Type B pancreatic cell (in vitro differentiated cells): ENCODE measurements at regions not wholly inside any gene's neighbourhood (a gene's known extent, or its start where the extent isn't known, plus 50 kb on each side); places are given as distances from the start of the nearest gene placed in this dataset.
"Not testable (repeated sequence)": the region's sequence is repeated elsewhere in the genome, so short reads cannot be mapped to it uniquely, and the experiment has no call there.

Experiments
- DNase-seq: peaks from one replicate; pipeline ENCODE4 v3.0.0; 2021; ENCODE audit warnings: mixed read lengths; ENCODE audit not compliant: unreplicated experiment; ENCODE audit errors: extremely low spot score
- H3K27ac Mint-ChIP-seq: 2 replicates; pipeline ENCODE4 v1.8.0; 2021; ENCODE audit warnings: mild to moderate bottlenecking, mixed read lengths
- H3K27me3 Mint-ChIP-seq: 2 replicates; pipeline ENCODE4 v1.8.0; 2021; ENCODE audit warnings: mixed read lengths
- H3K36me3 Mint-ChIP-seq: 2 replicates; pipeline ENCODE4 v1.8.0; 2021; ENCODE audit warnings: mixed read lengths
- H3K4me1 Mint-ChIP-seq: one replicate; pipeline ENCODE4 v1.8.0; 2021; ENCODE audit warnings: mixed read lengths; ENCODE audit not compliant: unreplicated experiment
- H3K4me3 Mint-ChIP-seq: 2 replicates; pipeline ENCODE4 v1.8.0; 2021; ENCODE audit warnings: mild to moderate bottlenecking, mixed read lengths
- H3K9me3 Mint-ChIP-seq: 2 replicates; pipeline ENCODE4 v1.8.0; 2021; ENCODE audit warnings: mixed read lengths
- TF ChIP-seq, protein P1 (sequence below): fragments of 200-600 bp; sonication (generic); conservative IDR thresholded peaks from 2 replicates; pipeline ENCODE4 v1.5.0; 2021; ENCODE audit warnings: antibody characterized with exemption, mild to moderate bottlenecking

DNA sequence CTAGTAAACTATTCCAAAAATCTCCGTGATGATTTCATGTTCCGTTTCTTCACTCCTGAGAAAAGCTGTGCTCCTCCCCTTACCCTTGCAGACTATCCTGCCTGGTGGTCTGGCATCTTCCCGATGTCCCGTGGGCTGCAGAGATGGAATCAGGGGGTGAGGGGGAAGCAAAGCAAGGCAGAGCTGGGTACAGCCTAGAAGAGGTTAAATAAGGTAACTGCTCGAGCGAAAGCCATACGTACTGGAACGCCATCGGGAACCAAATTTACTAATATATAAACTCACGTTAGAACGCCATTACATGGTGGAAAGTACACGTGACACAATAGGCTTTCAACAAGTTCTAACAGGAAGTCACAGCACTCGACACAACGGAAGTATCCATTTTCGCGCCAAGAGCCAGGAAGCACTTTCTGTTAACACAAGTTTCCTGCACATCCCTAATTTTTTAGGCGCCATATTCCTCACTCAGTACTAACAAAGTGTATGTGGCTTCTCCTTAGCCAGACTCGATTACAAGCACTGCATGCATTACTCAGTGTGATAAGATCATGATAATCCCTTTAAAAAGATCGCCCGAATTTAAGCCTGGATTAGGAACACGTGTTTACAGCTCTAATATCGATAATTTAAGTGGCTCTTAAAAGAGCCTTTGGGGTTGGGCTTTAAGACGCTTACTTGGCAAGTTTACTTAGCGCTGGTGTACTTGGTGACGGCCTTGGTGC, 101.6 kb upstream of the PRSS16 start:
- H3K36me3 Mint-ChIP-seq, result no peaks in the 10 kb centered on the region
- no peak for DNase-seq

DNA sequence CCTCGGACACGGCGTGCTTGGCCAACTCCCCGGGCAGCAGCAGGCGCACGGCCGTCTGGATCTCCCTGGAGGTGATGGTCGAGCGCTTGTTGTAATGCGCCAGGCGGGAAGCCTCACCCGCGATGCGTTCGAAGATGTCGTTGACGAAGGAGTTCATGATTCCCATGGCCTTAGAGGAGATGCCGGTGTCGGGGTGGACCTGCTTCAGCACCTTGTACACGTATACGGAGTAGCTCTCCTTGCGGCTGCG, 101.1 kb upstream of the PRSS16 start:
- not testable (repeated sequence) for H3K9me3 Mint-ChIP-seq, H3K27ac Mint-ChIP-seq, H3K4me3 Mint-ChIP-seq, H3K36me3 Mint-ChIP-seq, DNase-seq, H3K4me1 Mint-ChIP-seq, H3K27me3 Mint-ChIP-seq

More for the DNA sequence above, 101.6 kb upstream of the PRSS16 start:
- H3K4me1 Mint-ChIP-seq, result peaks cover 11% of the 10 kb centered on the region
- H3K4me3 Mint-ChIP-seq, result no peak overlapping the region
- no peaks in the 10 kb centered on the region for H3K9me3 Mint-ChIP-seq
- TF ChIP-seq, protein P1, sequence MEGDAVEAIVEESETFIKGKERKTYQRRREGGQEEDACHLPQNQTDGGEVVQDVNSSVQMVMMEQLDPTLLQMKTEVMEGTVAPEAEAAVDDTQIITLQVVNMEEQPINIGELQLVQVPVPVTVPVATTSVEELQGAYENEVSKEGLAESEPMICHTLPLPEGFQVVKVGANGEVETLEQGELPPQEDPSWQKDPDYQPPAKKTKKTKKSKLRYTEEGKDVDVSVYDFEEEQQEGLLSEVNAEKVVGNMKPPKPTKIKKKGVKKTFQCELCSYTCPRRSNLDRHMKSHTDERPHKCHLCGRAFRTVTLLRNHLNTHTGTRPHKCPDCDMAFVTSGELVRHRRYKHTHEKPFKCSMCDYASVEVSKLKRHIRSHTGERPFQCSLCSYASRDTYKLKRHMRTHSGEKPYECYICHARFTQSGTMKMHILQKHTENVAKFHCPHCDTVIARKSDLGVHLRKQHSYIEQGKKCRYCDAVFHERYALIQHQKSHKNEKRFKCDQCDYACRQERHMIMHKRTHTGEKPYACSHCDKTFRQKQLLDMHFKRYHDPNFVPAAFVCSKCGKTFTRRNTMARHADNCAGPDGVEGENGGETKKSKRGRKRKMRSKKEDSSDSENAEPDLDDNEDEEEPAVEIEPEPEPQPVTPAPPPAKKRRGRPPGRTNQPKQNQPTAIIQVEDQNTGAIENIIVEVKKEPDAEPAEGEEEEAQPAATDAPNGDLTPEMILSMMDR, result no peak
- H3K27me3 Mint-ChIP-seq, result no peaks in the 10 kb centered on the region
- no peak overlapping the region for H3K27ac Mint-ChIP-seq

DNA sequence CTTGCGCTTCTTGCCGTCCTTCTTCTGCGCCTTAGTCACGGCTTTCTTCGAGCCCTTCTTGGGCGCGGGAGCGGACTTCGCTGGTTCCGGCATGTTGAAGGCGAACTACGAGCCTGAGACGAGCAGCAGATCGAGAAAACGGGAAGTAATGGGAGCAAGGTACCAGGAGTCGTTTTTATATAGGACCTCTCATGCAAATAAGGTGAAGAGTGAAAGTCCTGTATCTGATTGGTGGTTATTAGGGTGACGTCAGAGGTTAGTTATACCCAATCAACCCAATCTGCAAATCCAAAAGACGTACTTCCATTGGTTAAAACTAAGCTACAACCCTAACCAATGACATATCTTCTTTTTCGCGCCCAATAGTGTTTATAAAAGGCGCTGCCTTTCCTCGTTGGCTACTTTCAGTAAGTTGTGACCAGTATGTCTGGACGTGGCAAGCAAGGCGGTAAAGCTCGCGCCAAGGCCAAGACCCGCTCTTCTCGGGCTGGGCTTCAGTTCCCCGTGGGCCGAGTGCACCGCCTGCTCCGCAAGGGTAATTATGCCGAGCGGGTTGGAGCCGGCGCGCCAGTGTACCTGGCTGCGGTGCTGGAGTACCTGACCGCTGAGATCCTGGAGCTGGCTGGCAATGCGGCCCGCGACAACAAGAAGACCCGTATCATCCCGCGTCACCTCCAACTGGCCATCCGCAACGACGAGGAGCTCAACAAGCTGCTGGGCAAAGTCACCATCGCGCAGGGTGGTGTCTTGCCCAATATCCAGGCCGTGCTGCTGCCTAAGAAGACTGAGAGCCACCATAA, 100.6 kb upstream of the PRSS16 start:
- Mint-ChIP-seq H3K36me3 (no peaks in the 10 kb centered on the region), H3K27me3 (no peaks in the 10 kb centered on the region), H3K4me3 (no peak overlapping the region), H3K9me3 (no peaks in the 10 kb centered on the region), H3K4me1 (peaks cover under 1% of the 10 kb centered on the region), H3K27ac (no peak overlapping the region)
- DNase-seq, result peak; percentile 84
- TF ChIP-seq, protein P1, result no peak

DNA sequence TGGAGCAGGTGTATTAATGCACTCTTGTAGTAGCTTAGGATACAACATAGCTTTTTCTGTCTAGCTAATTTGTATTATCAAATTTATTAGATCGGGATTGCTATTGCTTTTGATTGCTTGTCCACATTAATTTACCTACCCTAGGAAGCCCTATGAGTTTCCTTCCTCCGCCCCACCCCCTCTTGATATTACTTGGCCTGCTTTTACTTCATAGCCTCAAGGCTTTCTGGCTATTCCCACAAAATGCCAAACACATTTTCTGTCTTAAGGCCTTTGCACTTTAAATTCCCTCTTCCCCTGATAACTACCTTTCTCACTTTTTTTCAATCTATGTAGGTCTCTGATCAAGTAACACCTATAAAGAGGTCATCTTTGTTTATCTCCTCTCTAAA, 99.1 kb upstream of the PRSS16 start:
- no peaks in the 10 kb centered on the region for H3K9me3 Mint-ChIP-seq

DNA sequence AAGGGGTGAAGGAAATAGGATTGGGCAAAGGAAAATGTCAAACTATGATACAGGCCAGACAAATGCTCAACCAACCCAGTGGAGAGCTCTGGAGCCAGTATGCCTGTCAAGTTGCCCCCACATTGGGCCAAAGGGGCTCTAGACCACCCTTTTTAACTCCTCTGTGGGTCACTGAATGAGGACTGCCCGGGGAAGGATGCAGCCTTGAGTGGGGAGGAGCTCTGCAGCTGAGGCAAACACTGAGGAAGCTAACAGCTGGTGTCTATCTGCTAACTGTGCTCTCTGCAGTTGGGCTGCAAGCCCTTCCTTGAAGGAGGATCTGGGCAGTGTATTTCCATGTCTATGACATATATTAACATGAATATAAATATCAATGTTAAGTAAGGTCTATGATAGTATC, 98.4 kb upstream of the PRSS16 start:
- Mint-ChIP-seq H3K4me3 (peak overlapping the region; percentile 30), H3K27me3 (no peaks in the 10 kb centered on the region), H3K27ac (peak overlapping the region; percentile 24), H3K4me1 (no peaks in the 10 kb centered on the region), H3K36me3 (no peaks in the 10 kb centered on the region), H3K9me3 (no peaks in the 10 kb centered on the region)
- no peak for DNase-seq
- TF ChIP-seq, protein P1, result no peak

More for the DNA sequence above, 99.1 kb upstream of the PRSS16 start:
- Mint-ChIP-seq H3K4me1 (no peaks in the 10 kb centered on the region), H3K27ac (peak overlapping the region; percentile 24), H3K36me3 (no peaks in the 10 kb centered on the region), H3K4me3 (peak overlapping the region; percentile 55), H3K27me3 (no peaks in the 10 kb centered on the region)
- DNase-seq, result no peak
- TF ChIP-seq, protein P1, result no peak

DNA sequence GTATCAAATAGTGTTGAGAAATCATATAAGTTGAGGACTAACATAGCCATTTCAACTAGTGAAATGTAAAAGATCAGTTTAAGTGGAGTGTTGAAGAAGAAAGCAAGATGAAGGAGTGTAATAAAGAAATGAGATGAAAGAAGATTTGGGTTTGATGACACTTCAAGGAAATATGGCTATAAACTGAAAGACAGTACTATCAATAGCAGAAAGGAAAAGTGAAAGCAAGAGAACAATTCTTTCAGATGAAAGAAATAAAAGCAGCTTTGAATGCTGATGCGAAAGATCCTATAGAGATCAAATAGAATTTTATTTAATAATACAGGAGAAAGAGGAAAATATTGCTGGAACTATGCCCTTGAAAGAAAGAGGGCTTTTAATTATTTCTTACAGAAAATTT, 92.8 kb upstream of the PRSS16 start:
- no peaks in the 10 kb centered on the region for H3K27me3 Mint-ChIP-seq
- no peak for DNase-seq
- no peaks in the 10 kb centered on the region for H3K9me3 Mint-ChIP-seq
- H3K4me3 Mint-ChIP-seq, result no peak overlapping the region
- peaks cover 5% of the 10 kb centered on the region for H3K4me1 Mint-ChIP-seq
- TF ChIP-seq, protein P1, result no peak
- H3K36me3 Mint-ChIP-seq, result no peaks in the 10 kb centered on the region
- no peak overlapping the region for H3K27ac Mint-ChIP-seq
